Sigmoid colon (tissue), 6 donors: ENCODE measurements at regions not wholly inside any gene's neighbourhood (a gene's known extent, or its start where the extent isn't known, plus 50 kb on each side); places are given as distances from the start of the nearest gene placed in this dataset.

ENCODE experiments used
- DNase-seq: peaks from one replicate; pipeline ENCODE4 v3.0.0-alpha.2; 2019
- H3K27ac ChIP-seq, 4 donors: fragments of 200-600 bp; sonication (generic); one replicate each; pipeline ENCODE4 v1.5.1; 2016 to 2019; ENCODE audit warnings: mild to moderate bottlenecking in 1 of 4
- H3K27me3 ChIP-seq, 3 donors: fragments of 200-600 bp; sonication (generic); one replicate each; pipeline ENCODE4 v1.5.1; 2019; ENCODE audit warnings: mild to moderate bottlenecking in 1 of 3
- H3K36me3 ChIP-seq, 4 donors: fragments of 200-600 bp; sonication (generic); one replicate each; pipeline ENCODE4 v1.5.1; 2016 to 2019
- H3K4me1 ChIP-seq, 4 donors: fragments of 200-600 bp; sonication (generic); one replicate each; pipeline ENCODE4 v1.5.1; 2017 to 2019
- H3K4me3 ChIP-seq, 4 donors: fragments of 200-600 bp; sonication (generic); one replicate each; pipeline ENCODE4 v1.5.1; 2017 to 2019; ENCODE audit warnings: mild to moderate bottlenecking in 2 of 4, moderate library complexity in 1 of 4
- H3K9me3 ChIP-seq, 4 donors: fragments of 200-600 bp in 3 of 4; sonication (generic) in 3 of 4; one replicate each; pipeline versions ENCODE4 v1.5.1 to v1.6.1; 2013 to 2019
- EP300 ChIP-seq, 4 donors: sonication (generic); formaldehyde crosslinking; IDR thresholded peaks; one replicate each; pipeline ENCODE4 v1.6.1; 2017; ENCODE audit warnings: antibody characterized with exemption in 4 of 4
- POLR2A ChIP-seq, 2 donors: fragments of 450-650 bp; IDR thresholded peaks; one replicate each; pipeline ENCODE4 v1.6.1; 2016; ENCODE audit warnings: antibody characterized with exemption in 2 of 2, mild to moderate bottlenecking in 2 of 2, moderate library complexity in 2 of 2
- POLR2AphosphoS5 ChIP-seq, 4 donors: sonication (generic); formaldehyde crosslinking; IDR thresholded peaks; one replicate each; pipeline ENCODE4 v1.6.1; 2017; ENCODE audit warnings: antibody characterized with exemption in 4 of 4
- WGBS, 2 donors: extraction: QIAGEN DNeasy Blood & Tissue Kit; methylation state at CpG; one replicate each; pipeline ENCODE4 v1.1.7; 2013; 5-methylcytosine and 5-hydroxymethylcytosine counted together
- intact Hi-C: fragments of 100-400 bp; cut with DNase I; formaldehyde crosslinking; loops from one replicate; pipeline ENCODE4 v1.15.1; 2023
- TF ChIP-seq, protein P1 (sequence below), 4 experiments: fragments of 450-650 bp in 3 of 4; fragments of 200-600 bp in 1 of 4; IDR thresholded peaks; one replicate each; pipeline ENCODE4 v1.5.1; 2016 to 2019; ENCODE audit warnings: antibody characterized with exemption in 4 of 4, mild to moderate bottlenecking in 3 of 4, moderate library complexity in 2 of 4
- donor health status: healthy with polysubstance abuse.
- donor health status: healthy.

- DNase-seq = peak; percentile 63
- no peak for TF ChIP-seq EP300 (IDR thresholded peaks at IDR 0.05)
- TF ChIP-seq POLR2AphosphoS5 (IDR thresholded peaks at IDR 0.05) = no peak
- TF ChIP-seq POLR2A (IDR thresholded peaks at IDR 0.05) = no peak
- TF ChIP-seq, protein P1, sequence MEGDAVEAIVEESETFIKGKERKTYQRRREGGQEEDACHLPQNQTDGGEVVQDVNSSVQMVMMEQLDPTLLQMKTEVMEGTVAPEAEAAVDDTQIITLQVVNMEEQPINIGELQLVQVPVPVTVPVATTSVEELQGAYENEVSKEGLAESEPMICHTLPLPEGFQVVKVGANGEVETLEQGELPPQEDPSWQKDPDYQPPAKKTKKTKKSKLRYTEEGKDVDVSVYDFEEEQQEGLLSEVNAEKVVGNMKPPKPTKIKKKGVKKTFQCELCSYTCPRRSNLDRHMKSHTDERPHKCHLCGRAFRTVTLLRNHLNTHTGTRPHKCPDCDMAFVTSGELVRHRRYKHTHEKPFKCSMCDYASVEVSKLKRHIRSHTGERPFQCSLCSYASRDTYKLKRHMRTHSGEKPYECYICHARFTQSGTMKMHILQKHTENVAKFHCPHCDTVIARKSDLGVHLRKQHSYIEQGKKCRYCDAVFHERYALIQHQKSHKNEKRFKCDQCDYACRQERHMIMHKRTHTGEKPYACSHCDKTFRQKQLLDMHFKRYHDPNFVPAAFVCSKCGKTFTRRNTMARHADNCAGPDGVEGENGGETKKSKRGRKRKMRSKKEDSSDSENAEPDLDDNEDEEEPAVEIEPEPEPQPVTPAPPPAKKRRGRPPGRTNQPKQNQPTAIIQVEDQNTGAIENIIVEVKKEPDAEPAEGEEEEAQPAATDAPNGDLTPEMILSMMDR (IDR thresholded peaks at IDR 0.05) = no peak
- 50 to 62% methylated on average over 8 of the region's 8 CpGs for WGBS, 2 donors
- intact Hi-C loops = no loop called here
- Histone ChIP-seq H3K9me3 (no peaks in the 10 kb centered on the region), H3K27me3 (no peaks in the 10 kb centered on the region), H3K4me3 (no peak overlapping the region), H3K4me1 (no peaks in the 10 kb centered on the region), H3K36me3 (no peaks in the 10 kb centered on the region), H3K27ac (no peak overlapping the region)
These were observed 133.5 kb downstream of the MTPAP start for GRCh38 chr10:30215623-30216022.

DNA sequence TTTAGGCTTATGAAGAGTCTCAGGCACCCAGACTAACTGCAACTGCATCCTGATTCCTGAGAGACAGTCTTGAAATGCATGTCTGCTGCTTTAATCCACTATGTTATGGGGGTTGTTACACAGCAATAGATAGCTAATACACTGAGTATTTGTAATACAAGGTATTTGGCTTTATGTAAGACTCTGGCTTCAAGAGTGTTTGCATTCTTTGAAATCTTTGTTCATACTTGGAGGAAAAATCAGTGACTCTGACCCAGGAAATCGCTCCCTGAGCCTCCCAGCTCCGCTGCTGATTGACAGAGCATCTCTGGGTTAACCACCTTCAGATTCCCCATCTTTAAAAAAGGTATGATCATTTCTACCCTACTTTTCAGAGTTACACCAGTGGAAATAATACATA is 133.9 kb downstream of the MTPAP start:
- intact Hi-C loops = no loop called here
- TF ChIP-seq POLR2AphosphoS5 (IDR thresholded peaks at IDR 0.05) (no peak), POLR2A (IDR thresholded peaks at IDR 0.05) (no peak), EP300 (IDR thresholded peaks at IDR 0.05) (no peak)
- TF ChIP-seq, protein P1 (IDR thresholded peaks at IDR 0.05) = no peak
- no peaks in the 10 kb centered on the region for H3K36me3 ChIP-seq
- H3K4me3 ChIP-seq = no peak overlapping the region
- no peaks in the 10 kb centered on the region for H3K9me3 ChIP-seq
- 86 to 87% methylated on average over 2 of the region's 2 CpGs for WGBS, 2 donors
- no peak for DNase-seq
- no peak overlapping the region for H3K27ac ChIP-seq
- H3K4me1 ChIP-seq = no peaks in the 10 kb centered on the region
- no peaks in the 10 kb centered on the region for H3K27me3 ChIP-seq

- 92 to 95% methylated on average over 4 of the region's 4 CpGs for WGBS, 2 donors
These were observed 138.8 kb downstream of the MTPAP start for GRCh38 chr10:30210296-30210695.

DNA sequence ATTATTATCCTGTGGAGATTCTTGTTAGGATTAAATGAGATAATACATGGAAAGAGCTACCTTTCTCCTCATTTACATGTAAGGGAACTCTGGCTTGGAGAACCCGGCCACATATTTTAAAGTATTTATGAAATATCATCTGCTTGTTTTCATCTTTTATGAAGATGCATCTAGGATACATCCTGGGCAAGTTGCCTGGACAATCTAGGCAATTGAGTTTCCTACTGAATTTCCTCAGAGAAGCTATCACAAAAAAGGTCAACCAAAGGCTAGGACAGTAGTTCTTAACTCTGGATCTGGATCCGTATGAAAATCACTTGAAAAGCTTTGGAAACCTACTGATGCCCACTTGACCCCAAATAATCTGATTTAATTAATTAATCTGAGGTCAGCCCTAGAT is 140.7 kb downstream of the MTPAP start:
- 83 to 84% methylated on average over 2 of the region's 2 CpGs for WGBS, 2 donors
- no peaks in the 10 kb centered on the region for H3K9me3 ChIP-seq
- H3K4me3 ChIP-seq = no peak overlapping the region
- no peak for DNase-seq
- H3K27me3 ChIP-seq = no peaks in the 10 kb centered on the region
- no peaks in the 10 kb centered on the region for H3K4me1 ChIP-seq
- intact Hi-C loops = no loop called here
- no peaks in the 10 kb centered on the region for H3K36me3 ChIP-seq
- TF ChIP-seq, protein P1 (IDR thresholded peaks at IDR 0.05) = no peak
- TF ChIP-seq EP300 (IDR thresholded peaks at IDR 0.05) = no peak
- no peak for TF ChIP-seq POLR2A (IDR thresholded peaks at IDR 0.05)
- TF ChIP-seq POLR2AphosphoS5 (IDR thresholded peaks at IDR 0.05) = no peak
- H3K27ac ChIP-seq = no peak overlapping the region

More at GRCh38 chr10:30210296-30210695, 138.8 kb downstream of the MTPAP start:
- Histone ChIP-seq H3K9me3 (no peaks in the 10 kb centered on the region), H3K27ac (no peak overlapping the region), H3K36me3 (no peaks in the 10 kb centered on the region), H3K4me3 (no peak overlapping the region), H3K27me3 (no peaks in the 10 kb centered on the region), H3K4me1 (no peaks in the 10 kb centered on the region)
- TF ChIP-seq POLR2A (IDR thresholded peaks at IDR 0.05) = no peak
- no peak for TF ChIP-seq EP300 (IDR thresholded peaks at IDR 0.05)
- TF ChIP-seq POLR2AphosphoS5 (IDR thresholded peaks at IDR 0.05) = no peak
- TF ChIP-seq, protein P1 (IDR thresholded peaks at IDR 0.05) = no peak
- DNase-seq = no peak
- intact Hi-C loops = no loop called here

- H3K9me3 ChIP-seq = no peaks in the 10 kb centered on the region
- no peaks in the 10 kb centered on the region for H3K27me3 ChIP-seq
- TF ChIP-seq, protein P1 (IDR thresholded peaks at IDR 0.05) = no peak
- TF ChIP-seq POLR2A (IDR thresholded peaks at IDR 0.05) (no peak), EP300 (IDR thresholded peaks at IDR 0.05) (no peak), POLR2AphosphoS5 (IDR thresholded peaks at IDR 0.05) (no peak)
- DNase-seq = no peak
- H3K4me3 ChIP-seq = no peak overlapping the region
- H3K27ac ChIP-seq = no peak overlapping the region
- intact Hi-C loops = no loop called here
- H3K36me3 ChIP-seq = no peaks in the 10 kb centered on the region
- no peaks in the 10 kb centered on the region for H3K4me1 ChIP-seq
- WGBS, 2 donors = 31 to 32% methylated on average over 10 of the region's 10 CpGs
These were observed 141.5 kb downstream of the MTPAP start for GRCh38 chr10:30207485-30208052.
